Naive thymus-derived CD4-positive, alpha-beta T cell (primary cell): ENCODE measurements at regions not wholly inside any gene's neighbourhood (a gene's known extent, or its start where the extent isn't known, plus 50 kb on each side); places are given as distances from the start of the nearest gene placed in this dataset.

Source experiments
- ATAC-seq: fragments of 150-1000 bp; cut with Tn5 transposase; 2 replicates; pipeline ENCODE4 v1.10.0; 2021; ENCODE audit warnings: mild to moderate bottlenecking, moderate library complexity
- CTCF ChIA-PET: fragments of 350-600 bp; sonication (Branson Sonifier 250); formaldehyde crosslinking; loops from one replicate; lab custom pipeline; 2021; ENCODE audit warnings: antibody characterized with exemption; lab: Charles Lee
- POLR2A ChIA-PET: fragments of 350-600 bp; sonication (Branson Sonifier 250); formaldehyde crosslinking; loops from one replicate; lab custom pipeline; 2021; ENCODE audit warnings: antibody characterized with exemption, inconsistent platforms; lab: Charles Lee
- DNase-seq, 9 donors: peaks; one replicate each; pipeline versions ENCODE4 v3.0.0 to v3.0.0-alpha.2; 2020 to 2022; ENCODE audit warnings: mixed read lengths in 1 of 9
- H3K27ac ChIP-seq: one replicate; pipeline ENCODE4 v1.7.0; 2013; ENCODE audit warnings: mild to moderate bottlenecking, low read depth, low read length, moderate library complexity
- H3K27me3 ChIP-seq, 2 donors: one replicate each; pipeline ENCODE4 v1.7.0; 2013; ENCODE audit warnings: low read length in 2 of 2, mild to moderate bottlenecking in 2 of 2, moderate library complexity in 2 of 2; ENCODE audit not compliant: control insufficient read depth in 2 of 2, insufficient read depth in 2 of 2
- H3K36me3 ChIP-seq, 3 experiments: 1 replicate in 2 of 3; 2 replicates in 1 of 3; pipeline ENCODE4 v1.7.0; 2013; ENCODE audit warnings: low read length in 3 of 3, mild to moderate bottlenecking in 3 of 3, moderate library complexity in 1 of 3; ENCODE audit not compliant: insufficient read depth in 3 of 3, control insufficient read depth in 2 of 3
- H3K4me1 ChIP-seq, 2 donors: one replicate each; pipeline ENCODE4 v1.7.0; 2013; ENCODE audit warnings: low read length in 2 of 2, mild to moderate bottlenecking in 2 of 2, moderate library complexity in 1 of 2; ENCODE audit not compliant: control insufficient read depth in 2 of 2, insufficient read depth in 2 of 2
- H3K4me3 ChIP-seq: 2 replicates; pipeline ENCODE4 v1.7.0; 2013; ENCODE audit warnings: mild to moderate bottlenecking, low read length
- H3K9me3 ChIP-seq, 3 experiments: 1 replicate in 2 of 3; 2 replicates in 1 of 3; pipeline ENCODE4 v1.7.0; 2013; ENCODE audit warnings: low read length in 3 of 3; ENCODE audit not compliant: control insufficient read depth in 2 of 3
- H3K27ac Mint-ChIP-seq, 9 donors: one replicate each; pipeline ENCODE4 v1.8.0; 2020 to 2022; ENCODE audit warnings: mixed read lengths in 9 of 9, mild to moderate bottlenecking in 8 of 9, moderate library complexity in 5 of 9, inconsistent platforms in 2 of 9
- H3K27me3 Mint-ChIP-seq, 5 donors: one replicate each; pipeline ENCODE4 v1.8.0; 2021 to 2022; ENCODE audit warnings: mixed read lengths in 5 of 5, mild to moderate bottlenecking in 1 of 5
- H3K36me3 Mint-ChIP-seq, 5 donors: one replicate each; pipeline ENCODE4 v1.8.0; 2020 to 2022; ENCODE audit warnings: mixed read lengths in 5 of 5, mild to moderate bottlenecking in 3 of 5, inconsistent platforms in 1 of 5
- H3K4me1 Mint-ChIP-seq, 7 donors: one replicate each; pipeline ENCODE4 v1.8.0; 2020 to 2022; ENCODE audit warnings: mixed read lengths in 7 of 7, mild to moderate bottlenecking in 3 of 7, inconsistent platforms in 1 of 7
- H3K4me3 Mint-ChIP-seq, 10 donors: one replicate each; pipeline ENCODE4 v1.8.0; 2020 to 2022; ENCODE audit warnings: mild to moderate bottlenecking in 10 of 10, mixed read lengths in 10 of 10, moderate library complexity in 6 of 10, inconsistent platforms in 2 of 10
- H3K9me3 Mint-ChIP-seq, 11 donors: one replicate each; pipeline ENCODE4 v1.8.0; 2020 to 2022; ENCODE audit warnings: mixed read lengths in 11 of 11, mild to moderate bottlenecking in 4 of 11, inconsistent platforms in 1 of 11, moderate library complexity in 1 of 11
- intact Hi-C, 2 donors: fragments of 100-400 bp; cut with micrococcal nuclease; formaldehyde crosslinking; loops; one replicate each; pipeline ENCODE4 v1.15.1; 2023

DNA sequence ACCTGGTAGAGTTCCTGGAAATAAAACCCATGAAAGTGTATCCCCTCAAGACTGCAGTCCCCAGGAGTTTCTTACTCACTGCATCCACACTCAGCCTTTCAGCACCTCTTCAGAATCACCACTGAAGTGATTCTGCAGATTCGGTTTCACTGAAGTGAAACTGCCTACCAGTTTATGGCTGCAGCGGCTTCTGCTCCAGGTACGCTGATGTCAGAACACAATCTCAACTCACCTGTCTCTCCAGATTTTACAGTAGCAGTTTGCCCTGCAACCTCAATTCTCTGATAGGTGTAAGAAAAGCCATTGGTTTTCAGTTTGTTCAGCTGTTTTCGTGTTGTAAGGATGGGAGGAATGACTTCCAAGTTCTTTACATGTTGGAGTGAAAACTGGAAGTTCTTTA, 124.8 kb downstream of the TSN start:
- H3K36me3 Mint-ChIP-seq = no peaks in the 10 kb centered on the region
- Histone ChIP-seq H3K27me3 (no peaks in the 10 kb centered on the region), H3K9me3 (no peaks in the 10 kb centered on the region), H3K36me3 (no peaks in the 10 kb centered on the region), H3K4me3 (no peak overlapping the region), H3K4me1 (no peaks in the 10 kb centered on the region), H3K27ac (no peak overlapping the region)
- DNase-seq (no peak), ATAC-seq (no peak)
- ChIA-PET CTCF (no interaction called here), POLR2A (no interaction called here)
- H3K27me3 Mint-ChIP-seq = peaks cover 0 to 33% (median 19%) of the 10 kb centered on the region in 5 donors
- H3K4me1 Mint-ChIP-seq = no peaks in the 10 kb centered on the region
- H3K27ac Mint-ChIP-seq = no peak overlapping the region
- no peak overlapping the region for H3K4me3 Mint-ChIP-seq
- peaks cover 0 to 6% (median 0%) of the 10 kb centered on the region in 11 donors for H3K9me3 Mint-ChIP-seq
- intact Hi-C loops = no loop called here

DNA sequence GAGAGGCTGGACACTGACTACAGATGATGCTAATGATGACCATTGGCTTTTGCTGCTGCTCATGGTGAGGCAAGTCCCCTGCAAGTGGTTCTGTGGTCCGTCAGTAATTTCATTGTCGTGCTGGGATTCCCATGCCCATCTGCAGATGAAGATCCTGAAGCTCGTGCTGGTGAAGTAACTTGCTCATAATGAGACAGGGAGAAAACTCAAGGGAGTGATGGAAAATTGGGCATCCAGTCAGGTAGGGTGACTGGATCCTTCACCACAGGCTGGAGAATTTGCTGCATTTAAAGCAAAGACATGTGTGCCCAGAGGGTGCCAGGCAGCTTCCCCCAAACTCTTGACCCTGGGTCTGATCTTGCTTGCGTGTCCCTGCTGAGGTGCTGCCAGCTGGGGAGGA, 125.6 kb downstream of the TSN start:
- Histone ChIP-seq H3K4me1 (no peaks in the 10 kb centered on the region), H3K36me3 (no peaks in the 10 kb centered on the region), H3K4me3 (no peak overlapping the region), H3K9me3 (no peaks in the 10 kb centered on the region), H3K27ac (no peak overlapping the region), H3K27me3 (no peaks in the 10 kb centered on the region)
- Mint-ChIP-seq H3K4me1 (no peaks in the 10 kb centered on the region), H3K9me3 (peaks cover 0 to 6% (median 0%) of the 10 kb centered on the region in 11 donors), H3K27me3 (peaks cover 0 to 33% (median 19%) of the 10 kb centered on the region in 5 donors), H3K36me3 (no peaks in the 10 kb centered on the region), H3K4me3 (no peak overlapping the region), H3K27ac (no peak overlapping the region)
- ATAC-seq (no peak), DNase-seq (no peak)
- ChIA-PET CTCF (no interaction called here), POLR2A (no interaction called here)
- intact Hi-C loops = no loop called here

DNA sequence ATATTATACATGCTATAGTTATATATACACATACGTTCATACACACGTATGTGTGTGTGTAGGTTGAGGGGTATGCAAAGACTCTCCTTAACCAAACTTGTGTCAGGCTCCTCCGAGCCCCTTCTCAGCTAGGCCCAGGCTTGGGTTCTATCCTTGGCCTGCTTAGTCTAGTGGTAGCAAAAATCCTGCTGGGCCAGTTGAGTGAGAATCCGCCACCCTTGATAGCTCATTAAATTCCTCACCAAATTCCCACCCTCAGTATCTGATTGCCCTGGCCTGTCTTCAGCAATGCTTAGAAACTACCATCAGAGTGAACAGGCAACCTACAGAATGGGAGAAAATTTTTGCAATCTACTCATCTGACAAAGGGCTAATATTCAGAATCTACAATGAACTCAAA, 126.5 kb downstream of the TSN start:
- peaks cover 0 to 6% (median 0%) of the 10 kb centered on the region in 11 donors for H3K9me3 Mint-ChIP-seq
- Histone ChIP-seq H3K27ac (no peak overlapping the region), H3K27me3 (no peaks in the 10 kb centered on the region), H3K36me3 (no peaks in the 10 kb centered on the region), H3K4me1 (no peaks in the 10 kb centered on the region), H3K9me3 (no peaks in the 10 kb centered on the region), H3K4me3 (no peak overlapping the region)
- peaks cover 0 to 35% (median 19%) of the 10 kb centered on the region in 5 donors for H3K27me3 Mint-ChIP-seq
- no peaks in the 10 kb centered on the region for H3K4me1 Mint-ChIP-seq
- no peak overlapping the region for H3K4me3 Mint-ChIP-seq
- H3K27ac Mint-ChIP-seq = no peak overlapping the region
- ChIA-PET CTCF (no interaction called here), POLR2A (no interaction called here)
- ATAC-seq (no peak), DNase-seq (no peak)
- intact Hi-C loops = no loop called here
- H3K36me3 Mint-ChIP-seq = no peaks in the 10 kb centered on the region

DNA sequence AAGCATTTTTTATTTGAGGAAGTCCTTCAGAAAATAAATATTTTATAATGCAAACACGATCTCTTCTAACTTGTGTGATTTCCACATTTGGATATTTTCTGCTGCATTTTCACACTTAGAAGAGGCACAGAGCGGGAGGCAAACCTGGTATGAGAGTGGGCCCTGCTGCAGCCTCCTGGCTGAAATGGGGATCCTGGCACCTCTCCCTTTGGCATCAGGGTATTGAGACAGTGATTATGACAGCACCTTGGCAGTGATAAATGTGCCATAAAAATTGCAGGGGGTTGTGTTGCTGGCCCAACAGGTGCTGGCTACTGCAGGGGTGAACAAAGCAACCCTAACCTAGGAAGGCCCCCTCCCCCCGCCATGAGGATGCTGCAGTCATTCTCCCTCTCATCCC, 128.6 kb downstream of the TSN start:
- H3K4me3 Mint-ChIP-seq = no peak overlapping the region
- no peak overlapping the region for H3K27ac Mint-ChIP-seq
- H3K27me3 Mint-ChIP-seq = peaks cover 0 to 31% (median 18%) of the 10 kb centered on the region in 5 donors
- Histone ChIP-seq H3K27ac (no peak overlapping the region), H3K9me3 (no peaks in the 10 kb centered on the region), H3K27me3 (no peaks in the 10 kb centered on the region), H3K4me3 (no peak overlapping the region), H3K36me3 (no peaks in the 10 kb centered on the region), H3K4me1 (no peaks in the 10 kb centered on the region)
- peaks cover 0 to 7% (median 0%) of the 10 kb centered on the region in 11 donors for H3K9me3 Mint-ChIP-seq
- ChIA-PET POLR2A (no interaction called here), CTCF (no interaction called here)
- ATAC-seq (no peak), DNase-seq (no peak)
- H3K36me3 Mint-ChIP-seq = no peaks in the 10 kb centered on the region
- H3K4me1 Mint-ChIP-seq = no peaks in the 10 kb centered on the region
- intact Hi-C loops = no loop called here

DNA sequence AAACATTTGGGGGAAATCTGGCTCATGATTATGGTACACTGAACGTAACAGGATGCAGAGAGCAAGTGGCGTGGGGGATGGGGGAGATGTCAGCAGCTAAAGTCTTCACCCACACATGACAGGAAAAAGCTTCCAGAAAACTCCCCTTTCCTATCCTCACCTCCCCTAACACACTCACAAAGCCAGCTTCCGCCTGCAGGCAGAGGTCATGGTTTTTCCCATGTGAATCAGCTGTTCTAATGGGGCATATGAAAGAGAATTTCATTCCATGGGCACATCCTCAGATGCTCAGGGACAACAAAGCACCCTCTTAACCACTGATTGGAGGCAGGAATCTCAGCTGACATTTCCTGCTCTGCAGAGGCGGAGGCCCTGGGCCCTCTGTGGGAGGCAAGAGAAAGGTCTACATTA, 129.1 kb downstream of the TSN start:
- Mint-ChIP-seq H3K36me3 (no peaks in the 10 kb centered on the region), H3K9me3 (peaks cover 0 to 5% (median 0%) of the 10 kb centered on the region in 11 donors), H3K27me3 (peaks cover 0 to 31% (median 18%) of the 10 kb centered on the region in 5 donors), H3K4me1 (no peaks in the 10 kb centered on the region), H3K27ac (no peak overlapping the region), H3K4me3 (no peak overlapping the region)
- no peak for ATAC-seq
- Histone ChIP-seq H3K36me3 (no peaks in the 10 kb centered on the region), H3K4me3 (no peak overlapping the region), H3K9me3 (no peaks in the 10 kb centered on the region), H3K4me1 (no peaks in the 10 kb centered on the region), H3K27ac (no peak overlapping the region), H3K27me3 (no peaks in the 10 kb centered on the region)
- DNase-seq = no peak
- intact Hi-C loops = no loop called here
- CTCF ChIA-PET = no interaction called here
- POLR2A ChIA-PET = no interaction called here

DNA sequence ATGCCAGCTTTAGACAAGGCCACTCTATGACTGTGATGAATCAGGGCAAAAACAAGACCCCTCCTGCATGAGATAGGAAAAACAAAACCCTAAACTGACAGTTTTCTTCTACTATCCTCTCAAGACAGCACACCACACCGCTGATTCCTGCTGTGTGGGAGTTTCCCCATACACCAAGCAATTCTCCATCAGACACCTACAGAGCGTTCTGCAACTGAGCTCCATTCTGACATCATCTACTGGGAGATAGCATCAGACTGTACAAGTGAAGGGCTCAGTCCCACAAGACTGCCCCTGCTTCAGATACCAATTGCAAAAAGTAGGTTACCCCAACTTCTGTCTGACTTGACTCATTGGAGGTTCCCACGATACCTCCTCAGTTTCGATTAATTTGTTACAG, 130.6 kb downstream of the TSN start:
- no peaks in the 10 kb centered on the region for H3K27me3 ChIP-seq
- no peak overlapping the region for H3K4me3 ChIP-seq
- Mint-ChIP-seq H3K27ac (no peak overlapping the region), H3K4me1 (no peaks in the 10 kb centered on the region), H3K9me3 (peaks cover 0 to 2% (median 0%) of the 10 kb centered on the region in 11 donors), H3K4me3 (no peak overlapping the region), H3K36me3 (no peaks in the 10 kb centered on the region), H3K27me3 (peaks cover 0 to 25% (median 9%) of the 10 kb centered on the region in 5 donors)
- ChIA-PET POLR2A (no interaction called here), CTCF (no interaction called here)
- intact Hi-C loops = no loop called here
- DNase-seq = no peak
- no peaks in the 10 kb centered on the region for H3K36me3 ChIP-seq
- no peaks in the 10 kb centered on the region for H3K4me1 ChIP-seq
- no peak overlapping the region for H3K27ac ChIP-seq
- no peaks in the 10 kb centered on the region for H3K9me3 ChIP-seq
- no peak for ATAC-seq

DNA sequence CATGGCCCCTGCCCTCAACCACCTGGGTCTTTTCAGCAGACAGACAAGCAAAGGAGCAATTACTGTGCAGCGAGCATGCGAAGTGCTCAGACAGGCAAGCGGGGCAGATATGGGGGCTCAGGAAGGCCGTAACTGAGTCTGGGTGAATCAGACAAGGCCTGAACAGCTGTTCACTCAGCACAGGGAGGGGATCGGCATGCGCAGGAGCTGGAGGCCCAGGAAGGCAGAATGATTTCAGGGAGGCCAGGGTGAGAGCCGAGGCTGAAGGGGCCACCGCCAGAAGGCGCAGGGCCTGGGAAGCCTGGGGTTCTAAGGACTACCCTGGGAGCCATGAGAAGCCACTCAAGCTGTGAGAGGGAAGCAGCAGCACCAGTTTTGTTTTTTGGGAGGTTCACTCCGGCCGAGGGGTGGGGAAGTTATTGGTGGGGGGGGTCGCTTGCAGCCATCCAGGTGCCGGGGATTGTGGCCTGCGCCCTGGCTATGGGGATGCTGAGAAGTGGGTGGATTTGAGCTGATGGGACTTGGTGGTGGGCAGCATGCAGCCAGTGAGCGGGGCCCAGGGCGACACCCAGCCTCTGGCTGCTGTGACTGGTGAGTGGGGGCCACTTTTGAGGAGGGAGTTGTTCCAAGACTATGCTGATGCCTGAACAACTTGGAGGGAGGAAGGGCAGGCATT, 132.2 kb downstream of the TSN start:
- Mint-ChIP-seq H3K4me1 (no peaks in the 10 kb centered on the region), H3K4me3 (no peak overlapping the region), H3K9me3 (peaks cover 0 to 2% (median 0%) of the 10 kb centered on the region in 11 donors), H3K27me3 (peaks cover 0 to 19% (median 7%) of the 10 kb centered on the region in 5 donors), H3K27ac (no peak overlapping the region), H3K36me3 (no peaks in the 10 kb centered on the region)
- H3K36me3 ChIP-seq = no peaks in the 10 kb centered on the region
- ChIA-PET CTCF (no interaction called here), POLR2A (no interaction called here)
- no peak overlapping the region for H3K27ac ChIP-seq
- no peaks in the 10 kb centered on the region for H3K27me3 ChIP-seq
- ATAC-seq = no peak
- no peaks in the 10 kb centered on the region for H3K4me1 ChIP-seq
- no peaks in the 10 kb centered on the region for H3K9me3 ChIP-seq
- no peak for DNase-seq
- intact Hi-C loops = no loop called here
- H3K4me3 ChIP-seq = no peak overlapping the region
